Suppressor macrophage treated with lipopolysaccharide for 4 hours (primary cell): ENCODE measurements at regions not wholly inside any gene's neighbourhood (a gene's known extent, or its start where the extent isn't known, plus 50 kb on each side); places are given as distances from the start of the nearest gene placed in this dataset.
"Not testable (repeated sequence)": the region's sequence is repeated elsewhere in the genome, so short reads cannot be mapped to it uniquely, and the experiment has no call there.

Experiments
- DNase-seq: peaks from one replicate; pipeline ENCODE4 v3.0.0-alpha.2; 2020

DNA sequence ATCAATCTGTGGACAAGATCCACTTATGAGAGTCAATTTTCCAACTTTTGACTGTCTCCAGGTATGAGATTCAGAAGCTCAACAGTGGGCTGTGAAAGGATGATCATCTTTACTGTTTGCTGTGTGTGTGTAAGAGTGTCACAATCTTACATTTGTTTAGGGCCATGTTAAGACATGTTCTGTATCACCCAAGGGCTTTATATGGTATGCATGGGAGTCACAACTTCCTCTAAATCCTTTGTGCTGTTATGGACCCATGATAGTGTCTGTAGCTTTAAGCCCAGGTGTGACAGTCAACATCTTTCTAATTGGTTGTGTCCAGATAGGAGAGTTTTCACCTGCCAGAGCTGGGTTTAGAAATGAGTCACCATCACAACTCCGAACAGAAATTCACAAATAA is 70.2 kb downstream of the ZNF726 start:
- DNase-seq, result not testable (repeated sequence)

DNA sequence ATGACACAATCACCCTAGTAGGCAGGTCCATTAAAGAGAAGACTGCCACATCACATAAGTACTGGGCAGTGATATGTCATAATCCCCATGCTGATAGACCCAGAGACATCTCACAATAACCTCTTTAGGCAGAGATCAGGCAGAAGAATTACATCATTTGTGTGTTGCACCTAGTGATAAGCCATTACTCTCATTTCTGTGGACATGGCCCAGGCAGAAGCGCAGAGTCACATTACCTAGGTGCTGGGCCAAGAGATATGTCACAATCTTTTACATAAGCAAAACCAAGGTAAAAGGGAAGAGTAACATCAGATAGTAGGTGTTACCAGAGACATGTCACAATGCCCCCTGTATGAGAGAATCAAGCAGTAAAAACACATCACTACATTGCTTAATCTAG is 71.9 kb downstream of the ZNF726 start:
- no peak for DNase-seq

- DNase-seq, result no peak
Measured at GRCh38 chr19:23991170-23991569, 76.5 kb downstream of the ZNF726 start.

- no peak for DNase-seq
Measured at GRCh38 chr19:23992348-23992747, 77.7 kb downstream of the ZNF726 start.

DNA sequence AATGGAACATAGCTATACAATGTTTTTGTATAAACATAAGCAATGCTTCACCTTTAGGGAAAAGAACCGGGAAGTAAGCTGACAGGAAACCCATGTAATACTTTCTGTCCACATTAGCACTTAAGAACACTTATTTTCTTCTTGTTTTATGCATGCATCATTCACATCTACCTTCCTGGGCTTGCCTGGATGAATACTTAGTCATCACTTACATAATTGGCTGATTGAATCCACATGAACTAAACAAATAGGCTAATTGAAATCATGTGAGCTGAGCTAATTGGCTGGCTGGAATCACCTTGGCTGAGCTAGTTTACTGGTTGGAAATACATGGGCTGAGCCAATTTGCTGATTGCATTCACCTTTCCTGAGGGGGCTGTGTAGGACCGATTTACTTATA is 78.8 kb downstream of the ZNF726 start:
- no peak for DNase-seq

DNA sequence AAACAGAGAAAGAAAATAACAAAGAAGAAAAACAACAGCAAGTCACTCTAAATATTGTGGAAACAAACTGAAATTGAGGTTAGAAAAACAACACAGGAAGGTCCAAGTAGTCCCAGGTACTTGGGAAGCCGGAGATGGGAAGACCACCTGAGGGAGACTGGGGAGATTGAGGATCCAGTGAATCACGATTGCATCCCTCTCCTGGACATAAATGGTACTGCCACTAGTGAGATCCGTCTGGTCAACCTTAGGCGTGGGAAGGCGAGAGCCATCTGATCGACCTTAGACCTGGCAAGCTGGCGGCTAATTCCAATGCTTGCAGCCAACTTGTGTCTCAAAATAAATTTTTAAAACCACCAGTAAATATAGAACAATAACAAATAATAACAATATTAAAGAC is 81.9 kb downstream of the ZNF726 start:
- peak; percentile 0 for DNase-seq

DNA sequence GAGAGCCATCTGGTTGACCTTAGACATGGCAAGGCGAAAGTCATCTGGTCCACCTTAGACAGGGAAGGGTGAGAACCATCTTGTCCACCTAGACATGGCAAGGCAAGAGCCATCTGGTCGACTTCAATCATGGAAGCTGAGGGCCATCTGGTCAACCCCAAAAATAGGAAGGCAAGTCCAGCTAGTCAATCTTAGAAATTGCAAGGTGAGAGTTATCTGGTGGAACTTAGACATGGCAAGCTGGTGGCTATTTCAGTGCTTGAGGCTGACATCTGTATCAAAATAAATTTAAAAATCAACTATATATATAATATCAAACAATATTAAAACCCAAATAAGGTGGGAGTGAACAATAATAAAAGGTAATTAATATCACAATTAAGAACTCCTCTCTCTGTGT is 83.9 kb downstream of the ZNF726 start:
- no peak for DNase-seq

GRCh38 chr19:23999821-24000610 is 85.3 kb downstream of the ZNF726 start:
- no peak for DNase-seq

GRCh38 chr19:24000656-24001055 is 86.0 kb downstream of the ZNF726 start:
- no peak for DNase-seq

DNA sequence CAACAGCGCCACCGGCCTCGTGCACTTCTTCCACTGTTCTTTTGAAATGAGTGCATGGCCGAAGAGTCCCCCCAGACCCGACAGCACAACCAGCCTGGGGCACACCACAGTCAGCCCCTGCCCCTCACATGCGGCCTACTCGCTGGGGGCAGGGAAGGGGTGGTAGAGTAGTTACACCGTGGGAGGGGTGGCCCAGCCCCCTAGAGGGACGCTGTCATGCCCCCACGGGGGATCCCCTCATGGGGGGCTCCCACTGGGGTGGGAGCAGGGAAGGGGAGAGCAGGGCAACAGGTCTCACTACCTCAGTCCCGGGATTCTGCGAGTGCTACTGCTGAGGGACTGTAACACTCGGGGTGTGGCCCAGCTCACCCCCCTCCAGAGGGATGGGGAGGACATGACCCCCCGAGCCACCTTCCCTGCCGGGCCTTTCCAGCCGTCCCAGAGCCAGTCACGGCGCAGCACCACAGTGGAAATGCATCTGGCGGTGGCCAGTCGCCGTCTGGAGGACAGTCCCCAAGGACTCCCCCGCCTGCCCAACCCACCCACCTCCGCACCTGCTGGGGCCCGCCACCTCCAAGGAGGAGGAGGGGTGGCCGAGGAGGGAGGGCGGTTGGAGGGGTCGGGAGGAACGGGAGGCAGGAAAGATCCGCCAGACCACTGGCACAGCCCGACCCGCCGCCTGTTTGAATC is 84.6 kb upstream of the ZNF254 start:
- DNase-seq, result no peak

- DNase-seq, result no peak
Measured at GRCh38 chr19:24003537-24003936, 83.5 kb upstream of the ZNF254 start.

- no peak for DNase-seq
Measured at GRCh38 chr19:24004166-24004565, 82.8 kb upstream of the ZNF254 start.

GRCh38 chr19:24029941-24030636 is 56.9 kb upstream of the ZNF254 start:
- DNase-seq, result no peak

- no peak for DNase-seq
Measured at GRCh38 chr19:24032651-24033050, 54.3 kb upstream of the ZNF254 start.

DNA sequence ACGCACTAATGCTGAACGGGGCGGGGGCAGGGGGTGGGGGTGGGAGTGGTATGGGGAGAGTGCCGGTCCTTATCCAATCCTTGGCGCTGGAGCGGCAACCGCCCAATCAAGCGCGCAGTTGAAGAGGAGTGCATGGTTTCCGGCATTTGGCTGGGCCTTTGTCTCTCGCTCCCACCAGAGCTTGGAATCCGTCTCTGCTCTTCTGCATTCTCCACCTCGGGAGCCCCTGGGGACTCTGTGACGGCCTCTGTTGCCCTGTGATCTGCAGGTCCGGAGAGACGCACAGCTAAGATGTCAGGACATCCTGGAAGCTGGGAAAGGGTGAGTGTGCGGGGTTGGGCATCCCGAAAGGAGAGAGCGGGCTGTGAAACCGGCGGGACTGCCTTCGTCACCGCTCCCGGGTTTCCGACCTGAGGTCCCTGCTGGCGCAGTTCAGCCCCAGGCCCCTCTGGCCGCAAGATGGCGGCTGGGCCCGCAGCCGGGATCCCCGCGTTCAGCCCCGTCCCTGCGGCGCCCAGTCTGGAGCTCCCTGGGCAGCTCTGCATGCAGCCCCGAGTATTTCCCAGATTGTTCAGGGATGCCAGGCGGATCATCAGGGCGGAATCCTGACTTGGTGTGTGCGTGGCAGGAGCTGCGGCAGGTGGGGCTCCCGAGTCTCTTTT is 53.6 kb upstream of the ZNF254 start:
- DNase-seq, result peak; percentile 88

- DNase-seq, result peak; percentile 56
Measured at GRCh38 chr19:24033963-24034342, 53.0 kb upstream of the ZNF254 start.

DNA sequence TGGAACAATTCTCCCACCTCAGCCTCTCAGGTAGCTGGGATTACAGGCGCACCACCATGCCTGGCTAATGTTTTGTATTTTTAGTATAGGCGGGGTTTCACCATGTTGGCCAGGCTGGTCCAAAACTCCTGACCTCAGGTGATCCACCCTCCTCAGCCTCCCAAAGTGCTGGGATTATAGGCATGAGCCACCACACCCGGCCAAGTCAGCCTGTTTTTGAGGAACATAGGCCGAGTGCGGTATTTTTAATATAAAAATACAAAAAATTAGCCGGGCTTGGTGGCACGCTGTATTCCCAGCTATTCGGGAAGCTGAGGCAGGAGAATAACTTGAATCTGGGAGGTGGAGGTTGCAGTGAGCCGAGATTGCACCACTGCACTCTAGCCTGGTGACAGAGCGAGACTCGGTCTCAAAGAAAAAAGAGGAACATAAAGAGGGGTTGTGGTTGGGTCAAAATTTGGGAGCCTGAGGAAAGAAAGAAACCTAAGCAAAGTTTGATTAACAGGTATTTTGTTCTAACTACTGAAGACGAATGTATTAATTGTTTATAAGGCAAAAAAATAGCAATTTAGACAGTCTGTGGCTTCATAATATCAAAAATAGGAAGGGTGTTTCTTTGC is 51.6 kb upstream of the ZNF254 start:
- DNase-seq, result peak; percentile 27
